Lung microvascular endothelial cell (primary cell): ENCODE measurements at regions not wholly inside any gene's neighbourhood (a gene's known extent, or its start where the extent isn't known, plus 50 kb on each side); places are given as distances from the start of the nearest gene placed in this dataset.

Source experiments
- DNase-seq, 2 donors: peaks; one replicate each; pipeline versions ENCODE4 v3.0.0 to v3.0.0-alpha.2; 2010; ENCODE audit warnings: low read depth in 2 of 2

DNA sequence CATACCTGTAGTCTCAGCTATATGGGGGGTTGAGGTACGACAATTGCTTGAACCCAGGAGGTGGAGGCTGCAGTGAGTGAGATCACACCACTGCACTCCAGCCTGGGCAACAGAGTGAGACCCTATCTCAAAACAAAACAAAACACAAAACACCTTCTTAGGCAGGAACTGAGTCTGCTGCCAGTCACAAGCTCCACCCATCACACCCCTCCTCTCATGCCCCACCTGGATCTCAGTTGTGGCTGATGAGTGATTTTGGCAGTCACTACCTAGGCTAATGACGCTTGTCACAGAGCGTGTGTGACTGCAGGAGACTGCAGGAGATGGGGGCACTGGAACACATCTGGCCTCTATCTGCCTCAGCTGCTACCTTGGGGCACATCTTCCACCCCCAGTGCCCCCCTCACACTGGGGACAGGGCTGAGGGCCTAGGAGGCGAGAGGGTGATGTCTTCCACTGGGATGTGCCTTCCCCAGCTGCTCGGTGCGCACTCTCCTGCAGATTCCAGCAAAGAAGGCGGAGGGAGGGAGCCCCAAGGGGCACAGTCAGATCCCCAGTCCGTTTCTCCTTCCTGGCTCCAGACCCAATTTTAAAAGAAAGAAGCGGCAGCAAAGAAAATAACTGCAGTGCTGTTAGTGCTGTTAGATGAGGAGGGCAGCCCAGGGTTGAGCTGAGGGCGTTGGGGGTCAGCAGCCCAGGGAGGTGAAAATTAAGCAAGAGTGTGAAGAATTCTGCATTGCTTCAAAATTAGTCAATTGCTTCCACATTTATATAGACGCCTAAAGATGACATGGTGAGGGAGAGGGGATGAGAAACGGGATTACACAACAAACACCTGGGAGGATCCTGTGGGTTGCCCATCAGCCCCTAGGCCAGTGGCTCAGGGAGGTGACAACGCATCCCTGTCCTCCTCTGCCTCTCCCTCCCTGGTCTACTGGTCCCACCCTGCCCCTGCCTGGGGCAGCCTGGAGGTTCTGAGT is 143.6 kb upstream of the HAAO start:
- no peak for DNase-seq

DNA sequence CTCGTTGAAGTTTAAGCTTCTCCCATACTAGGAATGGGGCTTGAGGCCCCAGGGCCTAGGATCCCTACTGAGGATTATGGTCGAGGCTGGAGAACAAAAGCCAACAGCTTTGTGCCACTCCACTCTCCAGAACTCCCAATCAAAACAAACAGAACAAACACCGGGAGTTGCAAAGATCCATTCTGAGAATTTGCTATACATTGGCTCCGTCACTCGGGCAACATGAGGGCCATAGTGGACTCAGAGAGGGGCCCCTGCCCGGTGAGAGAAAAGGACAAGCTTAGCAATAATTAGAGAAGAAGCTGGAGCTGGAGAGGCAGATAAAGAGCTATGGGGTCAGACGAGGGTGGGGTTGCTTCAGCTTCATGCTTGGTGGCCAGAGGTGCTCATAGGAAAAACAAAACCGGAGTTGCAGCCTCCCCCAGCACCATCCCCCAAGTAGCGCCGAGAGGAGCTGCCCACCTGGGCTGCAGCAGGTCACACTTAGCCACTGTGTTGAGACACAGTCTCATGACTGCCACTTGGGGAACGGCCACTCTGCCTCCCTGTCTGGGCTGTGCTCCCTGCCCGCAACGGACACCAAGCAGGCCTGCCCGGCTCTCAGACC is 142.3 kb upstream of the HAAO start:
- no peak for DNase-seq

DNA sequence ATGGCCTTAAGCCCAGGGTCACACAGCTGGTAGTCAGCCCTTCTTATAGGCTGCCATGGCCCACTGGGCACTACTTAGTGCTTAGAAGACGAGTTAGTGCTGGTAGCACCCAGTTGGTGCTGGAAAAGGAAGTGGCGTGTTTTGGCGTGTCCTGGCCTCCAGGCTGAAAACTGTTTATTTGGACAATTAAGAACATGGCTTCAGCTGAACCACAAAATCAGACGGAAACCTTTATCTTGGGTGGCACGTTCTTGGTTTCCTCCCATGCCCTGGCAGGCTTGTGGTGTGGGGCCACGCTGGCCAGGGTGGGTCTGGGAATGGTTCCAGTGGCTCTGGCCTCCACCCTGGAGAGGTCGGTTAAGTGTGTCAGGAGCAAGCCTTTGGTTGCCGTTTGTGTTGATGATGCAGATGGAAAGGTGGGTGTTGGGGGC is 141.5 kb upstream of the HAAO start:
- no peak for DNase-seq

DNA sequence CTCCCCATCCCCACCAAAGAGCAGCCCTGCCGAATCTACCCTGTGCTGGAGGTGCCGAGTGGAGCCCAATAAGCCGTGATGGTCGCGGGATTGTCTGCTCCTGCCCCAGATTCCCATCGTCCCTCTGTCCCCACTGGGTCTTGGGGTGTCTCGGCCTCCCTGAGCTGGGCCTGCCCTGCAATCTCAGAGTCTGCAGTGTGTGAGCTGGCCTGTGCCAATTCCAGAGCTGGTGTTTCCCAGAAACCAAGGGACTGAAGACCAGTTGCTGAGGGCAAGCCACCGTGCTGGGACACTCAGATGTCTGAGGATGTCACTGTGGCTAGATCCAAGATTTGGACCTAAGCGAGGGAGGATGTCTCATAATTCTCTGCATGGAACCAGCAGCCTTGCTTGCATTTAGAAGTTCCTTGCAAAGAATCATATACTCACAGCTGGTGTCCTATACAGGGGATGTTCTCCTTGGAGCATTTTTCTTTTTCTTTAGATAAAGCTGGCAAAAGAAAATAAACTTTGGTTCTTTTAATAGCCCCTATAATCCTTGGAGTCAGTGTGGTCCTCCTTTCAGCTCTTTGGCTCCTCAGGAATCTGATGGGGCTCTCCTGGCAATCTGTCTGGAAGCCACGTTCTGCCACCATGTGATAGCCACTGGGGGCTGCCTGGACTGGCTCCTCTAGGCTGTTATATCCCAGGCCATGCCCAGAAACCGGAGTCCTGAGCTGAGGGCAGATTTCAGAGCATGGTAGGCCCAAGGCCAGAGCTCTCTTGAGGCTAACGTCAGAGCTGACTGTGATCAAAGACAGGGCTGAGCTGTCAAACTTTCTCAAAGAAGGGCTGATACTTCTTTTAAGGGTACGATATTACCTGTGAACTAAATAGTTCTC is 140.1 kb upstream of the HAAO start:
- no peak for DNase-seq

DNA sequence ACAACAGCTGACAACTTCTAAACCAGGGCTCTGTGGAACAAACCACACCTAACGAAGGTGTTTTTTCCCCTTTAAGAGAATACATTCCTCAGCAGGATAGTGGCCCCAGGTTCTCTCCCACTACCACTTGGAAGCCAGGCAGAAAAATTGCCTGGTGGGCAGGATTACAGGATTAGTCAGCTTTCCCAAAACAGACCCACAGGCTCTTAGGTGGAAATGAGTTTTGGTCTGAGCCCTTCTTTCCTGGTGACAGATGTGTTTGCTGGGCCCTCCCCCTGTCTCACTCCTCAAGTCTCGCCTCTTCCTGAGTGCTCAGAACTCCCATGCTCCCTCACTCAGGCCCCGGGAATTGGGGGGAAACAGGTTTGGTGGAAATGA is 139.4 kb upstream of the HAAO start:
- DNase-seq: no peak

DNA sequence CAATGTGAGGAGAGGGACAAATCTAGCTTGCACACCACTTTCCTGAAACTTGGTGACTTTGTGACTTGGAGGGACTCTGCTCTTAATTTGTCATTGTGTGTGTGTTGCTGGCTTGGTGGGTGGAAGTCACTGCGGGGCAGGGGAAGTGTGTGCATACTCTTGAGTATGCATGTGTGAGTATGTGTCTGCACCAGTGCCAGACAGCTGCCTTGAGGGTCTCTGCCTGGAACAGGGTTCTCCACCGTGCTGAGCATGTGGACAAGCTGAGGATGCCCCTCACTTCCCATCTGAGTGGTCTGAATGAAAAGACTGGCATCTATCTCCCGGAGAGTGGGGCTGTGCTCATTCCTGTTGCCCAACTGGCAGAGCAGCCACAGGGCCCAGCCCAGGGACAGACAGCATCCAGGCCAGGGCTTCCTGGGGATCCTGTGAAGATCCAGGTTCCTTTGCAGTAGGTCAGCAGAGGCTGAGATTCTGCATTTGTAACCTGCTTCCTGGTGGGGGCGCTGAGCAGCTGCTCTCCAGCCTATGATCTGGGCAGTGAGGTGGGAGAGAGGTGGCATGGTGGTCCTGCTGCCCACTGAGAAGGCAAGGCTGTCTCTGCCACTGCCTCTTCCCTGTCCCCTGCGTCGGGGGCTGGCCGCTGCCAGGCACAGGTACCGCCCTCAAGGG is 138.9 kb upstream of the HAAO start:
- DNase-seq: no peak

DNA sequence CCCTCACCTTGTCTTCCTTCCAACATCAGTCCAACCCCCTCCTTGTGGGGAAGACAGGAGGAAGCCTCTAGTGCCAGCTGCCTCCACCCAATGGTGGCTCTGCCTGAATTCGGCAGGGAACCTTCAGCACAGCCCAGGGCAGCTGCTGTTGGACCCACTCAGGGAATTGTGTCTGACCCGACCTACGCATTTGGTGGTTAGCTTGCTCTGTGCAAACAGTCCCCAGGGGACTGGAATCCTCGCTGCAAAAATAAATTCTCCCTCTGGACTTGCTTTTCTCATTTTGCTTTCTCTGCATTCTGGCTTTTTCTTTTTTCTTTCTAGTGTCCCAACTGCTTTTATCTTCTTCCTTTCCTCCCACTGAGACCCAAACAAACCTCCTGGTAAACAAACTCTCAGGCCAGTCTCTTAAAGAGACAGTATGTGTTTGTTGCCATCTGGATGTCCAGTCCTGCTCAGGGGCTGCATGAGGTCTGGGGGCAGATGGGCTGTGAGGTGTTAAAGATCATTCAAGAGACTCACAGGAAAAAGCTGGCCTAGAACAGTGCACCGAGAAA is 137.7 kb upstream of the HAAO start:
- DNase-seq: no peak

DNA sequence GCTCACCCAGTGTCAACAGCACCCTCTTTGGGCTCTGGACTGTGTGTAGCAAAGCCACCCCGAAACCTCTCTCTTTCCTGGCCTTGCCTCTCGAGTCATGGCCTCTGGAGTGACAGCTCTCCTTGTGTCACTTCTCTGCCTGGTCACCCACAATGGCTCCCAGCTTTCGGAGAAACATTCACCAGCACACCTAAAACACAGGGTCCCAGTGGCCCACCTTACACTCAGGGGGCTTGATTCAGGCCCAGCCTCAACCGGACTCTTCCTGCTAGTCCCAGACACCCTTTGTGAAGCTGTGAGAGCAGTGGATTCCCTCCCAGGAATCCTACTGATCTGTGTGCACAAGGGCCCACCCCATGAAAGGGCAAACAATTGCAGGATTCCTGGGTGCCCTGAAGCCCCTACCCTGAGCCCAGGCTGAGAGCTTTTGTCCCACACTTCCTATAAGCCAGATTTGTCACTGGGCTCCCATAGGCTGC is 137.2 kb upstream of the HAAO start:
- no peak for DNase-seq

DNA sequence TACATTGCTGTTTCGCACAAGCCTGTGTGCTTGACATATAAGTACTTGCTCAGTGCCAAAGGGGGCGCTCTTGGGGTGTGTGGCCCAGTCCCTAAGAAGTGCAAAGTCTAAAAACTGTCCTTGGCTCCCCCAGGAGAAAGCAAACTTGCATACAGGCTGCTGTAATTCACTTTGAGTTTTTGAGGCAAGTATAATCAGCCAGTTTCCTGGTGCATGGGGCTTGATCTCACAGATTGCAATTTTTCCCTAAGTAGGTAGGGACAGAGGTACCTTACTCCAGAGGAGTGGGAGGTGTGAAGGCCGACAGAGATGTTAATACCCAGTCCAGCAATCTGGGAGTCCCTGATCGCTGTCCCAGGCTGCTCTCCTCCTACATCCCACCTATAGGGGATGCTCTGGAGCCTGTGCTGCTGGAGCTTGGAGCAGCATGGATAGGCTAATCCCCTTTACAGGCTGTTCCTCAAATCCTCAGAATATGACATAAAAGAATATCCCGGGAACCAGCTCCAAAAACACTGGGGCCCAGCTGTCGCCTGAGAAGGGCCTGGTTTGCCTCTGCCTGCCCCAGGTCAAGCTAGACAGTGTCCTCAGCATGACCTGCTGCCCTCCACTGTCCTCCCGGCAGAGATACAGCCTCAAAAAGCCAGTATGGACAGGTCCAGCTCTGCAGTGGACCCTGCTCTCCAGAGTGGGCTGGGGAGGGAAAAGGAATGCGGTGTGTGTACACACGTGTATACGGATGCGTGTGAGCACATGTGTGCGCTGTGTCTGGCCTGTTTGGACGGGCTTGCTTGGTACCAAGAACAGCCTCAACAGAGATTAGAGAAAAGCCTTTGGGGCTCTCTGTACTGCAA is 136.5 kb upstream of the HAAO start:
- DNase-seq: peak; percentile 56 to 76

DNA sequence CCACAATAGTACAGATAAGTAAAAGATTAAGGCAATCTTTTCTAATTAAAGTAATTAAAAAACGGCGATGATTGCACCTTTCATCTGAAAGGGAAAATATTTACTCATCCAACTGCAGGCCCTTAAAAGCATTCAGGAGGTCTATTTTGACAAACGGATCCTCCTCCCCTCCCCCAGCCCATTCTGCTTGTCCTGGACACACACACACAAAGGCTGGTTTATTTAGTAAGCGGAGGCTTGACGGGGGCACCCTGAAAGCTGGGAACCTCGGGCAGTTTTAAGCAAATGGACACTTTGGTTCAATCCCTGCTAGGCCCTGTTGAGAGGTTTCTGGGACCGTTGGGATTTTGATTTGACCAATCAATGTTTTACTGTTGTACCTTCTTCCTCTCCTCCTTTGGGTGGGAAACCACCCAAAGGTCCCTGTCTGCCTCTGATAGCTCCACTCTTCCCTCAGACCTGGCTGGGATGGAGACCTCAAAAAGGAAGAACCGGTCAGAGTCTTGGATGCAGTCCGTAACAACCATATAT is 135.8 kb upstream of the HAAO start:
- DNase-seq: no peak

DNA sequence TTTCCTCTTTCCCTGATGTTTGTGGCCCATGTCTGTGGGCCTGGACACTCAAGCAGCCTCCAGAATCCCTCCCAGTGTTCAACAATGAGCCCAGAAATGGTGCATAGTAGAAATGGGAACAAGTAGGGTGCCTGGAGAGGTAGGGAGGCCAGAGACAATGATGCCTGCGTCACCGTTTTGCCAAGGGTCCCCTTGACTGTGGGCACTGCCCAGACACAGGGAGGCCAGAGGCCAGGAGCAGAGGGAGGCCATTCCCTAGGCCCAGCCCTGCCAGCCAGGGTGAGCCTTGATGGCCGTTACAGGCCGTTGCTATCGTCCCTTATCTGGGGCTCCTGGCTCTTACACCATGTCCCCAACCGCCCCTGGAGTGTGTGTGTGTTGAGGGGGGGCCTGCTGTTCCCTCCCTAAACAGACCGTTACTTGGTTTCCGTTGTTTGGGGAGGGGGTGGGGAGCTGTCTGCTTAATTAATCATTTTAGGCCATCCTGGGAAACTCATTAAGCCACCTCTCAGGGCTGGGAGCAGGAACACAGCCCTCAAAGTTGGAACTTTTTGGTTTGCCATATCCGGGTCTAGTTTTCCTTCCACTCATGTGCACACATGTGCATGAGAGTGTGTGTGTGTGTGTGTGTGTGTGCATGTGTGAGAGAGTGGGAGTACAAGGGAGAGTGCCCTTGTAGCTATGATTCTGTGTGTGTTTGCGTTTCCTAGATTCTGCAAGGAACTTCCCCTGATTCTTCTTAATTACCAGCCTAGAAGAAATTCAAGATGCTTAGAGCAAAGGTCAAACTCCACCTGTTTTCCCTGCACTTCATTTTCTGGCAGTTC is 135.2 kb upstream of the HAAO start:
- DNase-seq: peak in 1 of 2 donors; percentile 95

DNA sequence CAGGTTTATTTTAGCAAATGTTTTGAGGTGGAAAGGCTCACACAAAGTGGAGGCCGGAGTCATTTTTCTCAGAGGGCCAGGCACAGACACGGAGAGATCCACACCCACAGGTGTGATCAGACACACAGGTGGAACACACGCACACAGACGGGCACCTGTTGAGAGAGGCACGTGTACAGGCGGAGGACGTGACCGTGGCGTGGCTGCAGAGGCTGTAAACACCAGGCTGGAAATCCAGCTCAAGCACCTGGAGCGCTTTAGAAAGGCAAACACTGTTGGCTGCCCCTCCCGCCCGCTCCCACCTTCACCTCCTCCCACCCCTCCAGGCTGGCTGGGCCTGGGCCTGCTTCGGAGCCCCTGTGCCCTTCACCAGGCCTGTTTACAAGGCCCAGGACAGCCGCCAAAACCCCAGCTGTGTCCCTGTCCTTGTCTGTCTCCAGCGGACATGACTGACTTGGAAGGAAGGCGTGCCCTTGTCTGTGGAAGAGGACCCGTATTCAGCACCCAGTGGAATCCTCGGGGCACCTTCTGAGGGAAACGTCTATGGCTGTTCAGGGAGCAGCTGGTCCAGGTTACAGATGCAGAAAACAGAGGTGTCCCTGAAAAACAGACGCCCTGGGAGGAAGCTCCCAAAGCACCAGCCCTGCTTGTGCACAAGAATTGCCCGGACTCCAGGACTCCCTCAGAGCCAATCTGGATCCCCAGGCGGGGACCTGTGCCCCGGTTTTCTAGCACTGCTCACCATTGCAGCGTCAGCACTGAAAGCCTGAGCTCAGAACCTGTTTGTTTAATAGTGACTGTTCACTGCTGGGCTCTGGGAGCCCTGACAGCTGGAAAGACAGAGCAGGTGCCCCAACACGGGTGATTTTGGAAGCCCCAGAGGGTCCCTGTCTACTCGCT is 134.3 kb upstream of the HAAO start:
- no peak for DNase-seq

DNA sequence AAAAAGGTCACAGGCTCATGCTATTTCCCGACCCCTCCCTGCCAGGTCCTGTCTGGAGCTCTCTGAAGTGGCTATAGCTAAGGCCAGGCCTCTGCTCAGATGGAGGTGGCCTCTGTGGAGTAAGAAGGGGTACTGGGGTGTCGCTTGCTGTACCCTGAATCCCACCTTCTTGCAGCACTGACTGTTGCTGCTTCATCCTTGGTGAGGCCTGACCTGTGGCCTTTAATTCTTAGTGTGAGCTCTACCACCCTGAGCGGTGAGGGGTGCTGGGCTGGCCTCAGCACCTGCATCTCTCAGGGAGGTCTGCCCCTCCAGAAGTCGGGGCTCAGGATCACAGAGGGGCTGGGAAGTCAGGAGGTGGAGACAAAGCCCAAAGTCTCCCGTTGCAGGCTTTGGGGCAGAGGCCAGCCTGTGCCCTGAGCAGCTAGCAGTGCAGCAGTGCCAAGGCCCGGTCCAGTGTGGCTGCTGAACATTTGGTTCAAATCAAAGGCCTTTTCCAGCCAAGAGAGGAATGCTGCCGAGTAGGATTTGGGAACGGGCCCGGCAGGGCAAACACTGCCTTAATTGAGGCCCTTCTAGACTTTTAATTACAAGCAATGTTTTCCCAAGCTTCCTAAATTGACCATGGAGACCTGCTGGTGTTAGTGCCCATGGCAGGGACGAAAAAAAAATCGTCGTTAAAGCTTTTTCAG is 133.5 kb upstream of the HAAO start:
- no peak for DNase-seq

DNA sequence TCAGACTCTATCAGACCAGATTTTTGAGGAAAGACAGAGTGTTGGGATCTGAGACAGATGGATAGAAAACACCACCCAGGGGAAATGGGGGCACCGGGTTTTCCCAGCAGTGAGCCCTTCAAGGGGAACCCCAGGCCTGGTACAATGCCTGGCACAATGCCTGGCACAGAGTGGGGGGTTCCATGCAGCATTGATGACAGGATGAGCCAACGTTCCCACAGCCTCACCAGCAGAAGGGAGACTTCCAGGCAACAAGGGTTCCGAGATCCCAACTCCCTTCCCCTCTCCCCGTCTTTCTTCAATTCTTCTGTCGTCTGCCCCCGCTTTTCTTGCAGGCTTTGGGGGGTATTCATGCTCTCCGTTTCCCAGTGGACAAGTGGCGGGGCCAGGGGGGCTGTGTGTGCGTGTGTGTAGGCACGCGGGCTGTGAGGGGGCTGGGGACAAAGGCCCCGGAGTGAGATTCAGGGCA is 132.1 kb upstream of the HAAO start:
- DNase-seq: peak; percentile 73 to 83

DNA sequence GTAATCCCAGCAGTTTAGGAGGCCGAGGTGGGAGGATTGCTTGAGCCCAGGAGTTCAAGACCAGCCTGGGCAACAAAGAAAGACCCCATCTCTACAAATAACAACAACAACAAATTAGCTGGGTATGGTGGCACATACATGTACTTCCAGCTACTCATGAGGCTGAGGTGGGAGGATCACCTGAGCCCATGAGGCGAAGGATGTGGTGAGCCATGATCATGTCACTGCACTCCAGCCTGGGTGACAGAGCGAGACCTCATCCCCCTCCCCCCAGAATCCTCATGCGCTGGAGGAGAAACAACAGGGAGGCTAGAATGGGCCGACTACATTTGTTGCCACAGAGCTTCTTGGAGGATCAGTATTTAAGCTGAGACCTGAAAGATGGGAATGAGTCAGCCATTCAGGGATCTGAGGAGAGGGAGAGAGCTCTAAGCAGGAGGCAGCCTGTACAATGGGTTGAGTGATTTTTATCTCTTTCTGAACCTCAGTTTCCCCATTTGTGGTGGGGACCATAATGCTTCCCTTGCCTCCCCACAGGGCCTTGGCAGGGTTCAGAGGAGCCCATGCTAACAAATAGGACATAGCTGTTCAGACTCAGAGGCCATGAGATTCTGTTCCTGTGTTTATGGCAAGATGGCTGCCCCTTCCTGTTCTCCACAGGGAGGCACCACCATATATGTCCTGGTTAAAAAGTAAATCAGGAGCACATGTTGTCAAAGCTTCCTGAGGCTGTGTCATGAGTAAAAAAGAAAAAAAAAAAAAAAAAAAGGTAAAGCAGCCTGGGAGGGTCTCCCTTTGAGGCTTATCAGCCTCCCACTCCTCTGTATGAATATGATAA is 131.4 kb upstream of the HAAO start:
- peak; percentile 60 to 79 for DNase-seq
